ENCODE measurements at regions not wholly inside any gene's neighbourhood (a gene's known extent, or its start where the extent isn't known, plus 50 kb on each side); places are given as distances from the start of the nearest gene placed in this dataset.
"Not testable (repeated sequence)": the region's sequence is repeated elsewhere in the genome, so short reads cannot be mapped to it uniquely, and the experiment has no call there.

GRCh38 chr3:170705131-170705530 lies 119.3 kb upstream of the SLC7A14 start:
- no peak for DNase-seq (ENCODE audit: low spot score)

GRCh38 chr3:170703121-170703588 lies 117.3 kb upstream of the SLC7A14 start:
- DNase-seq (ENCODE audit: low spot score), result peak; percentile 69

- DNase-seq (ENCODE audit: low spot score), result no peak
Observed at GRCh38 chr3:170701696-170702678, 116.1 kb upstream of the SLC7A14 start.

GRCh38 chr3:170700054-170700404 lies 114.2 kb upstream of the SLC7A14 start:
- no peak for DNase-seq (ENCODE audit: low spot score)

- no peak for DNase-seq (ENCODE audit: low spot score)
Observed at GRCh38 chr3:170699158-170700053, 113.5 kb upstream of the SLC7A14 start.

- DNase-seq (ENCODE audit: low spot score), result no peak
Observed at GRCh38 chr3:170697908-170698307, 112.0 kb upstream of the SLC7A14 start.

- DNase-seq (ENCODE audit: low spot score), result no peak
Observed at GRCh38 chr3:170697131-170697530, 111.3 kb upstream of the SLC7A14 start.

GRCh38 chr3:170695486-170696064 lies 109.7 kb upstream of the SLC7A14 start:
- no peak for DNase-seq (ENCODE audit: low spot score)

- DNase-seq (ENCODE audit: low spot score), result peak; percentile 33
Observed at GRCh38 chr3:170692720-170693119, 106.8 kb upstream of the SLC7A14 start.

GRCh38 chr3:170690661-170690981 lies 104.7 kb upstream of the SLC7A14 start:
- DNase-seq (ENCODE audit: low spot score), result no peak

GRCh38 chr3:170689893-170690660 lies 104.2 kb upstream of the SLC7A14 start:
- DNase-seq (ENCODE audit: low spot score), result peak; percentile 63

- DNase-seq (ENCODE audit: low spot score), result peak; percentile 94
Observed at GRCh38 chr3:170689296-170689829, 103.5 kb upstream of the SLC7A14 start.

GRCh38 chr3:170688222-170688621 lies 102.3 kb upstream of the SLC7A14 start:
- DNase-seq (ENCODE audit: low spot score), result not testable (repeated sequence)

- no peak for DNase-seq (ENCODE audit: low spot score)
Observed at GRCh38 chr3:170680593-170680992, 94.7 kb upstream of the SLC7A14 start.

- DNase-seq (ENCODE audit: low spot score), result no peak
Observed at GRCh38 chr3:170679190-170679589, 93.3 kb upstream of the SLC7A14 start.

GRCh38 chr3:170670504-170670903 lies 84.6 kb upstream of the SLC7A14 start:
- DNase-seq (ENCODE audit: low spot score), result no peak

- not testable (repeated sequence) for DNase-seq (ENCODE audit: low spot score)
Observed at GRCh38 chr3:170662986-170663385, 77.1 kb upstream of the SLC7A14 start.

GRCh38 chr3:170660139-170660538 lies 74.3 kb upstream of the SLC7A14 start:
- no peak for DNase-seq (ENCODE audit: low spot score)

GRCh38 chr3:170657312-170657711 lies 71.4 kb upstream of the SLC7A14 start:
- no peak for DNase-seq (ENCODE audit: low spot score)

GRCh38 chr3:170656284-170656683 lies 70.4 kb upstream of the SLC7A14 start:
- DNase-seq (ENCODE audit: low spot score), result no peak

- DNase-seq (ENCODE audit: low spot score), result no peak
Observed at GRCh38 chr3:170653801-170654200, 67.9 kb upstream of the SLC7A14 start.

Data from A172 (cell line).